ENCODE measurements at regions not wholly inside any gene's neighbourhood (a gene's known extent, or its start where the extent isn't known, plus 50 kb on each side); places are given as distances from the start of the nearest gene placed in this dataset.

- TF ChIP-seq CTCF (IDR thresholded peaks at IDR 0.05) = no peak
- TF ChIP-seq POLR2A (IDR thresholded peaks at IDR 0.05) = no peak
- no peak for TF ChIP-seq POLR2AphosphoS5 (IDR thresholded peaks at IDR 0.05)
Observed at GRCh38 chr12:4223273-4223845, 50.2 kb upstream of the CCND2 start.
